Coronary artery (tissue), 2 donors: ENCODE measurements at regions not wholly inside any gene's neighbourhood (a gene's known extent, or its start where the extent isn't known, plus 50 kb on each side); places are given as distances from the start of the nearest gene placed in this dataset.

Experiments
- DNase-seq: peaks from one replicate; pipeline ENCODE4 v3.0.0-alpha.2; 2017; ENCODE audit warnings: low spot score
- H3K27ac ChIP-seq, 2 donors: fragments of 200-600 bp; sonication (generic); one replicate each; pipeline ENCODE4 v1.5.1; 2016 to 2019
- H3K4me3 ChIP-seq: fragments of 200-600 bp; sonication (generic); 2 replicates; pipeline ENCODE4 v1.5.1; 2016; ENCODE audit warnings: mild to moderate bottlenecking, moderate library complexity
- CTCF ChIP-seq: fragments of 200-600 bp; sonication (generic); IDR thresholded peaks from one replicate; pipeline ENCODE4 v1.5.1; 2019; ENCODE audit warnings: antibody characterized with exemption

GRCh38 chr6:111985202-111985731, 68.6 kb upstream of the CCN6 start:
- no peak for TF ChIP-seq CTCF
- Histone ChIP-seq H3K27ac (no peak overlapping the region), H3K4me3 (no peak overlapping the region)
- DNase-seq = no peak

- Histone ChIP-seq H3K4me3 (no peak overlapping the region), H3K27ac (no peak overlapping the region)
- no peak for TF ChIP-seq CTCF
- no peak for DNase-seq
Observed at GRCh38 chr6:111986651-111987050, 67.3 kb upstream of the CCN6 start.

- Histone ChIP-seq H3K27ac (no peak overlapping the region), H3K4me3 (no peak overlapping the region)
- TF ChIP-seq CTCF = no peak
- no peak for DNase-seq
Observed at GRCh38 chr6:111987295-111987694, 66.6 kb upstream of the CCN6 start.

GRCh38 chr6:111988926-111989325, 65.0 kb upstream of the CCN6 start:
- Histone ChIP-seq H3K27ac (no peak overlapping the region), H3K4me3 (no peak overlapping the region)
- no peak for TF ChIP-seq CTCF

GRCh38 chr6:111989743-111990142, 64.2 kb upstream of the CCN6 start:
- DNase-seq = no peak

More at GRCh38 chr6:111988926-111989325, 65.0 kb upstream of the CCN6 start:
- no peak for DNase-seq

GRCh38 chr6:111990214-111990613, 63.7 kb upstream of the CCN6 start:
- no peak for TF ChIP-seq CTCF
- DNase-seq = no peak
- no peak overlapping the region for H3K4me3 ChIP-seq
- H3K27ac ChIP-seq = no peak overlapping the region

More at GRCh38 chr6:111989743-111990142, 64.2 kb upstream of the CCN6 start:
- no peak overlapping the region for H3K27ac ChIP-seq
- no peak for TF ChIP-seq CTCF
- no peak overlapping the region for H3K4me3 ChIP-seq

- Histone ChIP-seq H3K4me3 (no peak overlapping the region), H3K27ac (no peak overlapping the region)
- TF ChIP-seq CTCF = no peak
- no peak for DNase-seq
Observed at GRCh38 chr6:111992851-111993250, 61.1 kb upstream of the CCN6 start.
